ENCODE measurements at regions not wholly inside any gene's neighbourhood (a gene's known extent, or its start where the extent isn't known, plus 50 kb on each side); places are given as distances from the start of the nearest gene placed in this dataset.

GRCh38 chr5:68380078-68380477, 164.5 kb downstream of the PIK3R1 start:
- DNase-seq = no peak

- no peak for DNase-seq
Measured at GRCh38 chr5:68381060-68381459, 165.5 kb downstream of the PIK3R1 start.

- no peak for DNase-seq
Measured at GRCh38 chr5:68381909-68382308, 166.4 kb downstream of the PIK3R1 start.

- no peak for DNase-seq
Measured at GRCh38 chr5:68382640-68383039, 167.1 kb downstream of the PIK3R1 start.

GRCh38 chr5:68383888-68384310, 168.3 kb downstream of the PIK3R1 start:
- no peak for DNase-seq

- DNase-seq = no peak
Measured at GRCh38 chr5:68384936-68385594, 169.5 kb downstream of the PIK3R1 start.

GRCh38 chr5:68385936-68386335, 170.4 kb downstream of the PIK3R1 start:
- no peak for DNase-seq

GRCh38 chr5:68387074-68387796, 171.7 kb downstream of the PIK3R1 start:
- DNase-seq = no peak

GRCh38 chr5:68389618-68390017, 174.1 kb downstream of the PIK3R1 start:
- no peak for DNase-seq

- DNase-seq = no peak
Measured at GRCh38 chr5:68392617-68393016, 177.1 kb downstream of the PIK3R1 start.

- no peak for DNase-seq
Measured at GRCh38 chr5:68395302-68395701, 179.7 kb downstream of the PIK3R1 start.

- no peak for DNase-seq
Measured at GRCh38 chr5:68395926-68396511, 180.5 kb downstream of the PIK3R1 start.

GRCh38 chr5:68396722-68397121, 181.2 kb downstream of the PIK3R1 start:
- DNase-seq = no peak

- DNase-seq = no peak
Measured at GRCh38 chr5:68398146-68398812, 182.7 kb downstream of the PIK3R1 start.

GRCh38 chr5:68403301-68403700, 187.7 kb downstream of the PIK3R1 start:
- DNase-seq = no peak

- no peak for DNase-seq
Measured at GRCh38 chr5:68404246-68404645, 188.7 kb downstream of the PIK3R1 start.

- DNase-seq = no peak
Measured at GRCh38 chr5:68405026-68405684, 189.6 kb downstream of the PIK3R1 start.

GRCh38 chr5:68405784-68406743, 190.5 kb downstream of the PIK3R1 start:
- DNase-seq = no peak

- no peak for DNase-seq
Measured at GRCh38 chr5:68406767-68407241, 191.2 kb downstream of the PIK3R1 start.

- no peak for DNase-seq
Measured at GRCh38 chr5:68407311-68408239, 192.0 kb downstream of the PIK3R1 start.
